ENCODE measurements at regions not wholly inside any gene's neighbourhood (a gene's known extent, or its start where the extent isn't known, plus 50 kb on each side); places are given as distances from the start of the nearest gene placed in this dataset.

- DNase-seq: no peak
Measured at GRCh38 chr4:140277576-140277975, 95.9 kb upstream of the SCOC start.

GRCh38 chr4:140271553-140271952 is 101.9 kb upstream of the SCOC start:
- DNase-seq: no peak

- no peak for DNase-seq
Measured at GRCh38 chr4:140269369-140269768, 104.1 kb upstream of the SCOC start.

- DNase-seq: peak; percentile 10
Measured at GRCh38 chr4:140268186-140268841, 105.1 kb upstream of the SCOC start.

- no peak for DNase-seq
Measured at GRCh38 chr4:140267576-140267975, 105.9 kb upstream of the SCOC start.

GRCh38 chr4:140266958-140267568 is 106.4 kb upstream of the SCOC start:
- no peak for DNase-seq

- DNase-seq: no peak
Measured at GRCh38 chr4:140260227-140260626, 106.2 kb upstream of the MAML3 start.

GRCh38 chr4:140258476-140258875 is 104.5 kb upstream of the MAML3 start:
- no peak for DNase-seq

- peak; percentile 21 for DNase-seq
Measured at GRCh38 chr4:140257461-140258305, 103.7 kb upstream of the MAML3 start.

- DNase-seq: no peak
Measured at GRCh38 chr4:140256941-140257340, 103.0 kb upstream of the MAML3 start.

GRCh38 chr4:140256335-140256734 is 102.4 kb upstream of the MAML3 start:
- DNase-seq: no peak

GRCh38 chr4:140255927-140256326 is 101.9 kb upstream of the MAML3 start:
- DNase-seq: no peak

GRCh38 chr4:140255467-140255866 is 101.5 kb upstream of the MAML3 start:
- no peak for DNase-seq

- no peak for DNase-seq
Measured at GRCh38 chr4:140254651-140255299, 100.8 kb upstream of the MAML3 start.

GRCh38 chr4:140253556-140254027 is 99.6 kb upstream of the MAML3 start:
- no peak for DNase-seq

GRCh38 chr4:140252742-140253555 is 99.0 kb upstream of the MAML3 start:
- DNase-seq: peak; percentile 87

GRCh38 chr4:140252141-140252741 is 98.3 kb upstream of the MAML3 start:
- DNase-seq: no peak

GRCh38 chr4:140251571-140251970 is 97.6 kb upstream of the MAML3 start:
- DNase-seq: no peak

GRCh38 chr4:140250989-140251552 is 97.1 kb upstream of the MAML3 start:
- DNase-seq: peak; percentile 19

- DNase-seq: peak; percentile 51
Measured at GRCh38 chr4:140249351-140249750, 95.4 kb upstream of the MAML3 start.

GRCh38 chr4:140247237-140247636 is 93.3 kb upstream of the MAML3 start:
- DNase-seq: no peak

- DNase-seq: no peak
Measured at GRCh38 chr4:140246216-140246615, 92.2 kb upstream of the MAML3 start.

Measured in retina (tissue), 1 donor.